Activated CD8-positive, alpha-beta memory T cell treated with anti-CD3 and anti-CD28 coated beads for 1 hour (primary cell): ENCODE measurements at regions not wholly inside any gene's neighbourhood (a gene's known extent, or its start where the extent isn't known, plus 50 kb on each side); places are given as distances from the start of the nearest gene placed in this dataset.

ENCODE experiments used
- DNase-seq, 2 donors: peaks; one replicate each; pipeline ENCODE4 v3.0.0-alpha.2; 2020; ENCODE audit warnings: low read depth in 1 of 2; ENCODE audit errors: extremely low read depth in 1 of 2

DNA sequence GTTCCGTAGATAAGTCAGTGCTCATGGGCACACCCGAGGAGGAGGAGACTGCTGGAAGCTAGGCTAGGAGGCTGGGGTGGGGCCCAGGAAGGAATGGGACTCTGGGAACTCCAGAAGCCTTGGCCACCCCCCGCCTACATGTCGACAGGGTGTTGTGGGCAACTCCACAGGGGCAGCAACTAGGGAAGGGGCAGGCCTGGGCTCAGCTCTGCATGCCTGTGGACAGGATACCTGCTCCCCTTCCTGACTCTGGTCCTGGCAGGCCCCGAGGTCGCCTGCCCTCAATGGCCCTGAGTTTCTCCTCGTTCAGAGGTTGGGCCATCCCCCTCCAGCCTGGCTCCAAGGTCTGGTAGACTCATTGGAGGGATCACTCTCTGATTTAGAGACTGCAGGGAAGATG lies 138.9 kb upstream of the LINGO1 start:
- DNase-seq: no peak

DNA sequence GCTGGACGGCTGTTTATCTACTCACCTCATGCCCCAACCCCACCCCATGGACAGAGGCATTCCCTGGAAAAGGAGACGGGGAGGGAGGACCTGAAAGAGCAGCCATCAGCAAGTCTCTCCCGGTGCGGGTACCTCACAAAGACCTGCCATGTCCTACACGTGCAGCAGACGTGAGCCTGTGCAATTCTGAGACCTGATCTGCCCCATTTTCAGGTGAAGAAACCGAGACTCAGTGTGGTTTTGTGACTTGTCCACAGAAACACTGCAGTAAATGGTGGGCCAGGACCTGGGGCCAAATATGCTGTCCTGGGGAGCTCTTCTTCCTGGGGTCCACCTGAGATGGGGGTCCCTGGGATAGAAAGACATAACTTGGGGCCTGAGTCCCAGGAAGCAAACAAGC lies 137.0 kb upstream of the LINGO1 start:
- DNase-seq: no peak

GRCh38 chr15:77768521-77769078 lies 135.9 kb upstream of the LINGO1 start:
- no peak for DNase-seq

GRCh38 chr15:77768107-77768506 lies 135.4 kb upstream of the LINGO1 start:
- DNase-seq: no peak

DNA sequence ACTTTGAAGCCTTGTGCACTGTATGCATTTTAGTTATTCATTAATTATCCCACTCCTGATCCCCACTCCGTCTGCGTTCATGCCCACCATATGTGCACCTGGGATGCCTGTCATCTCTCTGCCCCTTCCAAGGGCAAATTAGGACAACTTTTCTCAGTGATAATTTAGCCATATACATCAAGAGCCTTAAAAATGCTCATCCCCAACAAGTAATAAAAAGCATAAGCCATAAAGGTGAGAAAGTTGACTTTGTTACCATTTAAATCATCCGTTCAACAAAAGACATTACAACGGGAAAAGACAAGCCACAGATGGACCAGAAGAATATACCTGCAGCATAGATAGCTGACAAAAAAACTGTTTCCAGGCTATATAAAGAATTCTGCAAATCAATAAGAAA lies 131.4 kb upstream of the LINGO1 start:
- no peak for DNase-seq

DNA sequence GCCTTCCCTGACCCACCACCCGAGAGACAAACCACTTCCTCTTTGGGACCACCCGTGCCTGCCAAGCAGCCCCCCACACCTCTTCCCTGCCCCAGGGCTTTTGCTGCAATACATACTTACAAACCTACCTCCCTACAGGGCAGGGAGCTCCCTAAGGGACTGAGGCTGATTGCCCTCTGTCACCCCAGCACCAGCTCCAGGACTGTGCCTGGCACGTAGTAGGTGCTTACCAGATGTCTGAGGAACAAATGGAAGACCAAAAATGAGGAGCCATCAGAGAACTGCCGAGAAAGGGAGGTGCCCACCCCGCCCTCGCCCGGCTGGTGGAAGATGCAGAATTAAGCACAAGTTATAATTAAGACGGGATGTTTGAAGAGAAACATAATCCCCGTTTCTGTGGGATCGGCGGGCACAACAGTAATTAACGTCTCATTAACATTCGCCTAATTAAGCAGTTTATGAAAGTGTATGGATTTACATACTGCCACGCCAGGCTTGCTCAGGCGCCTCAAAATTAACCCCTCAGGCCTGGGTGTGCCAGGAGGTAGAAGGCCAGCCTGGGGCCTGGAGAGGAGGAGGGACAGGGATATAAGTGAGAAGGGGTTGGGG lies 130.1 kb upstream of the LINGO1 start:
- DNase-seq: no peak

- no peak for DNase-seq
Measured at GRCh38 chr15:77759896-77760592, 127.3 kb upstream of the LINGO1 start.

GRCh38 chr15:77753939-77754338 lies 121.2 kb upstream of the LINGO1 start:
- no peak for DNase-seq

- no peak for DNase-seq
Measured at GRCh38 chr15:77753281-77753873, 120.7 kb upstream of the LINGO1 start.

GRCh38 chr15:77749998-77750540 lies 117.4 kb upstream of the LINGO1 start:
- DNase-seq: no peak

DNA sequence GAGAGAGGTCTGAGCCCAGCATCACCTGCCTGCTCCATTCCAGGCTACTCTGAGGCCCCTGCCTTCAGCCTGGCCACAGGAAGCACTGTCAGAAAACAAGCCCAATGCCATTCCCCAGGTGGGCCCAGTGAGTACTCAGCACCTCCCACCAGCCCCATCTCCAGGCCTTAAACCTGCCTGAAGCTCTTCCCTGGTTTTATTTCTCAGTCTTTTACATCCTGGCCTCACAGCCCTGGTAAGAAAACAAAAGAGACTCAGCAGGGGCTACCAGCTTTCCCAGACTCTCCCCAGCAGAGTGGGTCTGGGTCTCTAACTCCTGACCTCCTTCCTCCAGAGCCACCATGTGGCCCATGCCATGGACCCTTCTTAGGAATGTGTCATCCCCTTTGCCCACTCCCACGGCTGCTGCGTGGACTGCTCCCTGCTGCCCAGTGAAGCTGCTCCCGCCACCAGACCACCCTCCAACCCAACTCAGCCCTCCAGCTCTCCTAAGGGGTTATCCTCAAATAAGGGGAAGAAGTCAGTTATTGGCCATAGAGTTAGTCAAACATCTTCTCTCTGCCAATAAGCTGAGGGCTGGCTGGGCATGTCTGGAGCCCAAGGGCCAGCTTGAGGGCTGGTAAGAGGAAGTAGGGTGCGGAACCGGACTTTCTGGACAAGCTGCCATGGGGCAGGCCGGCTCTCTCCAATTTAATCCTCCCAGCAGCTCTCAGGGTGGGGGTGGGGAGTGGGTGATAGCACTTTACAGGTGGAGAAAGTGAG lies 116.7 kb upstream of the LINGO1 start:
- no peak for DNase-seq

GRCh38 chr15:77748078-77749064 lies 115.7 kb upstream of the LINGO1 start:
- no peak for DNase-seq

- DNase-seq: no peak
Measured at GRCh38 chr15:77747175-77748077, 114.7 kb upstream of the LINGO1 start.

DNA sequence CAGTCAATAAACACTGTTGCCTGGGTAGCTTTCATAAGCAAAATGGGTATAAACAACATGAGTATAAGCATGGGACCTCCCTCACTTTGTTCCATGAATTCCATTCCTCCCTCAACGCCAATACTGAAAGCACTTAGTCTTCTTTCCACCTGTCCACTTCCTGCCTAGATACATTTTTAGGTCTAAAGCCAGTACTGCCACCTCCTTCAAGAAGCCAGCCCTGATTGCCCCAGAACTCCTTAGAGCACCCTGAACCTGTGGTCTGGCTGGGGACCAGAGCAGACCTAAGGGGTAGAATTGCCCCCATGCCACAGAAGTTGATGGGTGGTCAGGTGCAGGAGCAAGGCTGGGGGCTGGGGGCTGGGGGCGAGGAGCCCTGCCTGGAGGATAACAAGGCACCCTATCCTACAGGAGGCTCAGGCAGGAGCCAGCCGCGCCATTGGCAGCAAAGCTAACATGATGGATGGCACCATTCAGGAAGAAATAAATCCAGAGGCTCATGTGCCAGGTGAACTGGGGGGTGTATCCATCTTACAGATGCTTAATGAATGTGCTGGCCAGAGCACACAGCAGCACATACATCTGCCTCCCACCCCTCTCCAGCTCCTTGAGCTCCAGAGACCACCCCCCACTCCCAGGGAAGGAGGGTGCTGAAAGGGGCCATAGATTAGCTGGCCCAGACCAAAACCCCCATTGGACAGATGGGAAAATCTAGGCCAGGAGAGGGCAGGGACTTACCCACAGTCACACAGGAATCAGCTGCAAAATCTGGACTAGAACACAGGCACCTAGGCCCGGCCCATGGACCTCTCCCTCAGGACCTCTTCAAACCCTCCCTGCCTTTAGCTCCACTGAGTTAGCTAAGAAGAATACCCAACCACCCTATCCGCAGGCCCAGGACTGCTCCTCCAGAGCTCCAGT lies 113.8 kb upstream of the LINGO1 start:
- DNase-seq: no peak

DNA sequence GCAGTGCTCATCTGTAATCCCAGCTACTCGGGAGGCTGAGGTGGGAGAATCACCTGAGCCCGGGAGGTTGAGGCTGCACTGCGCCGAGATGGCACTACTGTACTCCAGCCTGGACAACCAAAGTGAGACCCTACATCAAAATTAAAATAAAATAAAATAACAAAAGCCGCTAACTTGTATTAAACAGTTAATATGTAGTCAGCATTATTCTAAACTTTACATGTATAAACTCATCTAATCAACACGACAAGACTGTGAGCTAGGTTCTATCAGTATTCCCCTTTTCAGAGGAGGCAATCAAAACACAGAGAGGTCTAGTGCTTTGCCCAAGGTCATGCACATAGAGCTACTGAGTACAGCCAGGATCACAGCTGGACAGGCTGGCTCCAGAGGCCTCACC lies 111.7 kb upstream of the LINGO1 start:
- no peak for DNase-seq

- DNase-seq: no peak
Measured at GRCh38 chr15:77742570-77742969, 109.9 kb upstream of the LINGO1 start.

DNA sequence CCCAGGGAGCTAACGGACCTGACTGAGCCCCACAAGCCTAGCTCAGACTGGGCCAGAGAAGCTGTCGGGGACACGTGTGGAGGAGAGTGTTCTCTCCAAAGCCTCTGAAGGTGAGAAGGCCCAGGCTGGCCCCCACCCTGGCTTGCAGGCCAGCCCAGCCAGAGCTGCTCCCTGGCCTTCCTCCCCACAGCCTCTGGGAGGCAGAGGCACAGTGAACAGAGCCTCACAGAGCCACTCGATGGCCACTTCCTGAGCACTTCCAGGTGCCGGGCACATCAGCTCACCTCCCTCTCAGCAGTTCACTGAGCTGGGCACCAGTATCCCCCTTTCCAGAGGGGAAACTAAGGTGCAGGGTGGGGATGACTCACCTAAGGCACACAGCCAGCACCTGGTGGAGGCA lies 109.4 kb upstream of the LINGO1 start:
- DNase-seq: no peak

GRCh38 chr15:77741106-77741505 lies 108.4 kb upstream of the LINGO1 start:
- no peak for DNase-seq
